Activated naive CD8-positive, alpha-beta T cell treated with anti-CD3 and anti-CD28 coated beads for 36 hours (primary cell): ENCODE measurements at regions not wholly inside any gene's neighbourhood (a gene's known extent, or its start where the extent isn't known, plus 50 kb on each side); places are given as distances from the start of the nearest gene placed in this dataset.
A peak's percentile ranks its signal among the peaks of the same experiment; 100 is the strongest.

Experiments
- DNase-seq: peaks from one replicate; pipeline ENCODE4 v3.0.0; 2021
- H3K27ac Mint-ChIP-seq: one replicate; pipeline ENCODE4 v1.8.0; 2022; ENCODE audit warnings: mild to moderate bottlenecking, moderate library complexity, mixed read lengths
- H3K27me3 Mint-ChIP-seq: one replicate; pipeline ENCODE4 v1.8.0; 2022; ENCODE audit warnings: mild to moderate bottlenecking, mixed read lengths
- H3K36me3 Mint-ChIP-seq: one replicate; pipeline ENCODE4 v1.8.0; 2021; ENCODE audit warnings: mild to moderate bottlenecking, mixed read lengths
- H3K4me1 Mint-ChIP-seq: one replicate; pipeline ENCODE4 v1.8.0; 2021; ENCODE audit warnings: mixed read lengths
- H3K4me3 Mint-ChIP-seq: one replicate; pipeline ENCODE4 v1.8.0; 2022; ENCODE audit warnings: mild to moderate bottlenecking, moderate library complexity, mixed read lengths
- H3K9me3 Mint-ChIP-seq: one replicate; pipeline ENCODE4 v1.8.0; 2022; ENCODE audit warnings: mixed read lengths

- Mint-ChIP-seq H3K27ac (no peak overlapping the region), H3K4me1 (no peaks in the 10 kb centered on the region), H3K36me3 (no peaks in the 10 kb centered on the region), H3K27me3 (no peaks in the 10 kb centered on the region), H3K4me3 (no peak overlapping the region), H3K9me3 (no peaks in the 10 kb centered on the region)
- no peak for DNase-seq
Measured at GRCh38 chr9:8223861-8224260, 424.3 kb upstream of the DMAC1 start.

- Mint-ChIP-seq H3K27me3 (no peaks in the 10 kb centered on the region), H3K36me3 (no peaks in the 10 kb centered on the region), H3K9me3 (peaks cover 5% of the 10 kb centered on the region), H3K4me3 (no peak overlapping the region), H3K27ac (no peak overlapping the region), H3K4me1 (no peaks in the 10 kb centered on the region)
- DNase-seq, result no peak
Measured at GRCh38 chr9:8221462-8221861, 421.9 kb upstream of the DMAC1 start.

- Mint-ChIP-seq H3K9me3 (no peaks in the 10 kb centered on the region), H3K4me3 (no peak overlapping the region), H3K36me3 (no peaks in the 10 kb centered on the region), H3K27ac (no peak overlapping the region), H3K4me1 (peaks cover 2% of the 10 kb centered on the region), H3K27me3 (no peaks in the 10 kb centered on the region)
- DNase-seq, result no peak
Measured at GRCh38 chr9:8208465-8208864, 408.9 kb upstream of the DMAC1 start.

GRCh38 chr9:8207596-8207995, 408.0 kb upstream of the DMAC1 start:
- Mint-ChIP-seq H3K27me3 (no peaks in the 10 kb centered on the region), H3K36me3 (no peaks in the 10 kb centered on the region), H3K4me1 (peaks cover 2% of the 10 kb centered on the region), H3K9me3 (no peaks in the 10 kb centered on the region), H3K27ac (no peak overlapping the region), H3K4me3 (no peak overlapping the region)
- DNase-seq, result no peak

- Mint-ChIP-seq H3K36me3 (peaks cover 3% of the 10 kb centered on the region), H3K4me1 (peaks cover 2% of the 10 kb centered on the region), H3K27ac (no peak overlapping the region), H3K9me3 (no peaks in the 10 kb centered on the region), H3K27me3 (no peaks in the 10 kb centered on the region), H3K4me3 (no peak overlapping the region)
- no peak for DNase-seq
Measured at GRCh38 chr9:8206720-8207119, 407.1 kb upstream of the DMAC1 start.

GRCh38 chr9:8205576-8205975, 406.0 kb upstream of the DMAC1 start:
- no peaks in the 10 kb centered on the region for H3K27me3 Mint-ChIP-seq
- peaks cover 2% of the 10 kb centered on the region for H3K4me1 Mint-ChIP-seq
- H3K36me3 Mint-ChIP-seq, result peaks cover 3% of the 10 kb centered on the region
- H3K4me3 Mint-ChIP-seq, result no peak overlapping the region
- no peaks in the 10 kb centered on the region for H3K9me3 Mint-ChIP-seq
- DNase-seq, result no peak
- no peak overlapping the region for H3K27ac Mint-ChIP-seq

- Mint-ChIP-seq H3K27me3 (peaks cover 5% of the 10 kb centered on the region), H3K9me3 (peaks cover 17% of the 10 kb centered on the region), H3K36me3 (no peaks in the 10 kb centered on the region), H3K4me3 (no peak overlapping the region), H3K4me1 (peaks cover 3% of the 10 kb centered on the region), H3K27ac (no peak overlapping the region)
- DNase-seq, result no peak
Measured at GRCh38 chr9:8189881-8190280, 390.3 kb upstream of the DMAC1 start.

GRCh38 chr9:8188723-8189407, 389.3 kb upstream of the DMAC1 start:
- peaks cover 3% of the 10 kb centered on the region for H3K4me1 Mint-ChIP-seq
- H3K36me3 Mint-ChIP-seq, result no peaks in the 10 kb centered on the region
- H3K27ac Mint-ChIP-seq, result no peak overlapping the region
- H3K9me3 Mint-ChIP-seq, result peaks cover 17% of the 10 kb centered on the region
- H3K27me3 Mint-ChIP-seq, result peaks cover 5% of the 10 kb centered on the region
- no peak overlapping the region for H3K4me3 Mint-ChIP-seq
- peak; percentile 16 for DNase-seq

- Mint-ChIP-seq H3K36me3 (no peaks in the 10 kb centered on the region), H3K4me1 (peaks cover 3% of the 10 kb centered on the region), H3K27ac (no peak overlapping the region), H3K9me3 (peaks cover 5% of the 10 kb centered on the region), H3K4me3 (no peak overlapping the region), H3K27me3 (peaks cover 1% of the 10 kb centered on the region)
- DNase-seq, result peak; percentile 0
Measured at GRCh38 chr9:8186560-8186959, 387.0 kb upstream of the DMAC1 start.

- H3K4me1 Mint-ChIP-seq, result peaks cover 3% of the 10 kb centered on the region
- no peaks in the 10 kb centered on the region for H3K27me3 Mint-ChIP-seq
- no peaks in the 10 kb centered on the region for H3K9me3 Mint-ChIP-seq
- H3K36me3 Mint-ChIP-seq, result no peaks in the 10 kb centered on the region
- no peak overlapping the region for H3K4me3 Mint-ChIP-seq
- no peak for DNase-seq
- no peak overlapping the region for H3K27ac Mint-ChIP-seq
Measured at GRCh38 chr9:8183618-8184017, 384.0 kb upstream of the DMAC1 start.

- no peaks in the 10 kb centered on the region for H3K4me1 Mint-ChIP-seq
- no peaks in the 10 kb centered on the region for H3K36me3 Mint-ChIP-seq
- H3K27ac Mint-ChIP-seq, result no peak overlapping the region
- H3K9me3 Mint-ChIP-seq, result no peaks in the 10 kb centered on the region
- no peaks in the 10 kb centered on the region for H3K27me3 Mint-ChIP-seq
- DNase-seq, result no peak
- no peak overlapping the region for H3K4me3 Mint-ChIP-seq
Measured at GRCh38 chr9:8179381-8180053, 379.9 kb upstream of the DMAC1 start.

GRCh38 chr9:8172000-8172399, 372.4 kb upstream of the DMAC1 start:
- Mint-ChIP-seq H3K36me3 (no peaks in the 10 kb centered on the region), H3K9me3 (no peaks in the 10 kb centered on the region), H3K27ac (no peak overlapping the region), H3K4me3 (no peak overlapping the region), H3K27me3 (no peaks in the 10 kb centered on the region), H3K4me1 (no peaks in the 10 kb centered on the region)
- DNase-seq, result no peak

- Mint-ChIP-seq H3K27ac (no peak overlapping the region), H3K27me3 (peaks cover 4% of the 10 kb centered on the region)
Measured at GRCh38 chr9:8168916-8169438, 369.4 kb upstream of the DMAC1 start.

GRCh38 chr9:8160787-8161186, 361.2 kb upstream of the DMAC1 start:
- H3K27ac Mint-ChIP-seq, result no peak overlapping the region
- H3K9me3 Mint-ChIP-seq, result no peaks in the 10 kb centered on the region
- DNase-seq, result no peak
- H3K4me1 Mint-ChIP-seq, result no peaks in the 10 kb centered on the region
- H3K36me3 Mint-ChIP-seq, result no peaks in the 10 kb centered on the region
- H3K27me3 Mint-ChIP-seq, result no peaks in the 10 kb centered on the region
- H3K4me3 Mint-ChIP-seq, result no peak overlapping the region

More at GRCh38 chr9:8168916-8169438, 369.4 kb upstream of the DMAC1 start:
- Mint-ChIP-seq H3K4me1 (no peaks in the 10 kb centered on the region), H3K9me3 (no peaks in the 10 kb centered on the region), H3K36me3 (no peaks in the 10 kb centered on the region), H3K4me3 (no peak overlapping the region)
- DNase-seq, result no peak

GRCh38 chr9:8158574-8158973, 359.0 kb upstream of the DMAC1 start:
- Mint-ChIP-seq H3K36me3 (no peaks in the 10 kb centered on the region), H3K4me3 (no peak overlapping the region), H3K27ac (no peak overlapping the region), H3K27me3 (no peaks in the 10 kb centered on the region), H3K9me3 (no peaks in the 10 kb centered on the region), H3K4me1 (no peaks in the 10 kb centered on the region)
- DNase-seq, result no peak
